ENCODE measurements at regions not wholly inside any gene's neighbourhood (a gene's known extent, or its start where the extent isn't known, plus 50 kb on each side); places are given as distances from the start of the nearest gene placed in this dataset.
A peak's percentile ranks its signal among the peaks of the same experiment; 100 is the strongest.

DNA sequence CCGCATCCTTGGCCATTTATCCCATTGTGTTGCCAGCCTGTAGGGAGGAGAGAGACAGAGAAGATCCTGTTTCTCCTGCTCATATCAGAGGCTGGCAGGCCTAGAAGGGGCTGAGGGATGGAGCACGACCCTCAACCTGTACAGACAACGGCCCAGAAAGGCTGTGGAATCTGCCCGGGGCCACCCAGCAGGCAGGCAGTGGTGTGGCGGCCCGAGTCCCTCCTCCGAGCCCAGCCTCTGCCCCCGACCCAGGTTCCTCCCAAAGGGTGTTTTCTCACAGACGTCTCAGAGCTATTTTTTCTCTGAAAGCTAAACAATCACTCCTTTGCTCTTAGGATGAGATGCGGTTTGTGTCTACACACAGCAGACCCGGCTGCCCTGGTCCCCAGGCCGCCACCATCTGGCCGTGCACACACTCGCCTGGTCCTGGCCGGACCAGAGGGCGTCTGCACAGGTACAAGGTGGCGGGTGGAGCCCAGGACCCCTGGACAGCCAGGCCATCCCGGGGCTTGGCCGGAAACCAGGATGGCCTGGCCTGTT lies 69.3 kb downstream of the FOXL3 start:
- Histone ChIP-seq H4K20me1 (ENCODE audit: insufficient read depth, low read length) (no peaks in the 10 kb centered on the region), H3K27ac (ENCODE audit: low read depth in 1 of 2, low read length in 2 of 2) (no peak overlapping the region), H2AFZ (ENCODE audit: insufficient read depth, low read depth, low read length, poor library complexity, severe bottlenecking) (no peak overlapping the region), H3K4me2 (replicated peaks; ENCODE audit: extremely low read depth, low read length, poor library complexity, severe bottlenecking) (no peak overlapping the region), H3K9ac (ENCODE audit: insufficient read depth, low read length, poor library complexity, severe bottlenecking) (no peak overlapping the region), H3K79me2 (ENCODE audit: insufficient read depth, low read length) (no peaks in the 10 kb centered on the region), H3K4me1 (ENCODE audit: control insufficient read depth in 1 of 2, insufficient read depth in 2 of 2, low read length in 2 of 2) (peaks cover 17 to 22% of the 10 kb centered on the region in 2 donors), H3K4me3 (replicated peaks in 1 of 3; ENCODE audit: low read depth in 2 of 3, low read length in 3 of 3) (no peak overlapping the region), H3K36me3 (replicated peaks in 1 of 2; ENCODE audit: control insufficient read depth in 1 of 2, insufficient read depth in 2 of 2, low read length in 2 of 2) (no peaks in the 10 kb centered on the region), H3K9me3 (replicated peaks in 1 of 2; ENCODE audit: control insufficient read depth in 1 of 2, insufficient read depth in 1 of 2, low read length in 2 of 2) (peaks cover 26 to 35% of the 10 kb centered on the region in 2 donors), H3K27me3 (ENCODE audit: control insufficient read depth in 2 of 2, insufficient read depth in 2 of 2, low read length in 2 of 2) (peaks cover 0 to 25% of the 10 kb centered on the region in 2 donors)
- intact Hi-C loops (cut with micrococcal nuclease) = no loop called here
- Mint-ChIP-seq H3K4me3 (peak overlapping the region in 1 of 2 donors; percentile 30), H3K36me3 (peaks cover 0 to 5% of the 10 kb centered on the region in 2 donors), H3K9me3 (peaks cover 17 to 50% (median 29%) of the 10 kb centered on the region in 7 donors), H3K27me3 (ENCODE audit: low read depth in 3 of 3) (peaks cover 33 to 50% (median 34%) of the 10 kb centered on the region in 3 donors), H3K27ac (no peak overlapping the region), H3K4me1 (peaks cover 27% of the 10 kb centered on the region)
- whole genome bisulfite sequencing (ENCODE audit: insufficient coverage) = 45% methylated on average over 18 of the region's 19 CpGs
- DNase-seq = no peak
- TF ChIP-seq, protein P1, sequence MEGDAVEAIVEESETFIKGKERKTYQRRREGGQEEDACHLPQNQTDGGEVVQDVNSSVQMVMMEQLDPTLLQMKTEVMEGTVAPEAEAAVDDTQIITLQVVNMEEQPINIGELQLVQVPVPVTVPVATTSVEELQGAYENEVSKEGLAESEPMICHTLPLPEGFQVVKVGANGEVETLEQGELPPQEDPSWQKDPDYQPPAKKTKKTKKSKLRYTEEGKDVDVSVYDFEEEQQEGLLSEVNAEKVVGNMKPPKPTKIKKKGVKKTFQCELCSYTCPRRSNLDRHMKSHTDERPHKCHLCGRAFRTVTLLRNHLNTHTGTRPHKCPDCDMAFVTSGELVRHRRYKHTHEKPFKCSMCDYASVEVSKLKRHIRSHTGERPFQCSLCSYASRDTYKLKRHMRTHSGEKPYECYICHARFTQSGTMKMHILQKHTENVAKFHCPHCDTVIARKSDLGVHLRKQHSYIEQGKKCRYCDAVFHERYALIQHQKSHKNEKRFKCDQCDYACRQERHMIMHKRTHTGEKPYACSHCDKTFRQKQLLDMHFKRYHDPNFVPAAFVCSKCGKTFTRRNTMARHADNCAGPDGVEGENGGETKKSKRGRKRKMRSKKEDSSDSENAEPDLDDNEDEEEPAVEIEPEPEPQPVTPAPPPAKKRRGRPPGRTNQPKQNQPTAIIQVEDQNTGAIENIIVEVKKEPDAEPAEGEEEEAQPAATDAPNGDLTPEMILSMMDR (IDR thresholded peaks at IDR 0.05) = no peak

DNA sequence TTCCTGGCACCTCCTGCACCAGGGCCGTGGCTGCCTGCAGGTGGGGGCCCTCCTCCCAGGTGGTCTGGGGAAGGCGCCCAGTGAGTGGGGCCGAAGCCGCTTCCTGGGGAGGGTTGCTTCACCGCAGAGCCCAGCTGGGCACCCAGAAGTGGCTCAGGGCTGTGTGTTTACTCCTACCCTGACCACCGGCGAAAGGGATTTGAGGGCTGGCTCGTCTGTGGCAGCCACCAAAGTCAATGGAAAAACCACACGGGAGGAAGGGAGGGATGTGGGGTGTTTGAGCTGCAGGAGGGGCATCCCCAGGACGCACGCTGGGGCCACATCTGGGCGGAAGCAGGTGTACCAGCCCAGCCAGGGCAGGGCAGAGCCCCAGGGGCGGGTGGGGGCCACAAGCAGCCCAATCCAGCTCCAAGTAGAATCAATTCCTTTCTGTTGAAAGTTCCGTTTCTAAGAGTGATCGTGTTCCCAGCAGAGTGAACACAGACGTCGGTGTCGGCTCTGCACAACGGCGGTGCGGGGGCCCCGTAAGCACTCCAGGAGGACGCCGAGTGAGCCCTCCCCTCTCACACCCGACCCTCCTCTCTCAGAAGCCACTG lies 69.9 kb downstream of the FOXL3 start:
- peak overlapping the region; percentile 59 to 79 for H3K4me3 Mint-ChIP-seq
- under 1% methylated on average over 24 of the region's 25 CpGs for WGBS (ENCODE audit: insufficient coverage)

More for the DNA sequence above, 69.9 kb downstream of the FOXL3 start:
- Histone ChIP-seq H3K4me1 (ENCODE audit: control insufficient read depth in 1 of 2, insufficient read depth in 2 of 2, low read length in 2 of 2) (peaks cover 17 to 22% of the 10 kb centered on the region in 2 donors), H3K27me3 (ENCODE audit: control insufficient read depth in 2 of 2, insufficient read depth in 2 of 2, low read length in 2 of 2) (peaks cover 0 to 25% of the 10 kb centered on the region in 2 donors), H3K4me3 (replicated peaks in 1 of 3; ENCODE audit: low read depth in 2 of 3, low read length in 3 of 3) (no peak overlapping the region), H2AFZ (ENCODE audit: insufficient read depth, low read depth, low read length, poor library complexity, severe bottlenecking) (peak overlapping the region; percentile 56), H3K4me2 (replicated peaks; ENCODE audit: extremely low read depth, low read length, poor library complexity, severe bottlenecking) (no peak overlapping the region), H3K79me2 (ENCODE audit: insufficient read depth, low read length) (no peaks in the 10 kb centered on the region), H4K20me1 (ENCODE audit: insufficient read depth, low read length) (no peaks in the 10 kb centered on the region), H3K9ac (ENCODE audit: insufficient read depth, low read length, poor library complexity, severe bottlenecking) (no peak overlapping the region), H3K27ac (ENCODE audit: low read depth in 1 of 2, low read length in 2 of 2) (no peak overlapping the region), H3K36me3 (replicated peaks in 1 of 2; ENCODE audit: control insufficient read depth in 1 of 2, insufficient read depth in 2 of 2, low read length in 2 of 2) (no peaks in the 10 kb centered on the region), H3K9me3 (replicated peaks in 1 of 2; ENCODE audit: control insufficient read depth in 1 of 2, insufficient read depth in 1 of 2, low read length in 2 of 2) (peaks cover 26 to 35% of the 10 kb centered on the region in 2 donors)
- intact Hi-C loops (cut with micrococcal nuclease) = no loop called here
- H3K27me3 Mint-ChIP-seq (ENCODE audit: low read depth in 3 of 3) = peaks cover 38 to 54% (median 38%) of the 10 kb centered on the region in 3 donors
- H3K27ac Mint-ChIP-seq = no peak overlapping the region
- peaks cover 0 to 5% of the 10 kb centered on the region in 2 donors for H3K36me3 Mint-ChIP-seq
- no peak for DNase-seq
- TF ChIP-seq, protein P1 (IDR thresholded peaks at IDR 0.05) = no peak
- peaks cover 27% of the 10 kb centered on the region for H3K4me1 Mint-ChIP-seq
- H3K9me3 Mint-ChIP-seq = peaks cover 17 to 50% (median 29%) of the 10 kb centered on the region in 7 donors

Data from CD14-positive monocyte (primary cell).